Sciatic nerve (tissue), 2 donors: ENCODE measurements at regions not wholly inside any gene's neighbourhood (a gene's known extent, or its start where the extent isn't known, plus 50 kb on each side); places are given as distances from the start of the nearest gene placed in this dataset.

Source experiments
- ATAC-seq: fragments of 200-7000 bp; cut with Tn5 transposase; one replicate; pipeline ENCODE4 v1.9.1; 2020; ENCODE audit warnings: mild to moderate bottlenecking, moderate library complexity
- DNase-seq: peaks from one replicate; pipeline ENCODE4 v3.0.0-alpha.2; 2020; ENCODE audit warnings: low spot score
- intact Hi-C: fragments of 100-400 bp; cut with DNase I; formaldehyde crosslinking; loops from one replicate; pipeline ENCODE4 v1.14.2; 2022
- donor health status: DM: no; HTN: no; CAD: no.
- donor health status: DM: no; HTN: no; CAD: no.

GRCh38 chr5:158017469-158017868 lies 158.5 kb upstream of the CLINT1 start:
- intact Hi-C loops = no loop called here
- no peak for ATAC-seq

GRCh38 chr5:158014372-158014771 lies 155.4 kb upstream of the CLINT1 start:
- DNase-seq = no peak
- intact Hi-C loops = no loop called here
- no peak for ATAC-seq

More at GRCh38 chr5:158017469-158017868, 158.5 kb upstream of the CLINT1 start:
- DNase-seq = no peak

DNA sequence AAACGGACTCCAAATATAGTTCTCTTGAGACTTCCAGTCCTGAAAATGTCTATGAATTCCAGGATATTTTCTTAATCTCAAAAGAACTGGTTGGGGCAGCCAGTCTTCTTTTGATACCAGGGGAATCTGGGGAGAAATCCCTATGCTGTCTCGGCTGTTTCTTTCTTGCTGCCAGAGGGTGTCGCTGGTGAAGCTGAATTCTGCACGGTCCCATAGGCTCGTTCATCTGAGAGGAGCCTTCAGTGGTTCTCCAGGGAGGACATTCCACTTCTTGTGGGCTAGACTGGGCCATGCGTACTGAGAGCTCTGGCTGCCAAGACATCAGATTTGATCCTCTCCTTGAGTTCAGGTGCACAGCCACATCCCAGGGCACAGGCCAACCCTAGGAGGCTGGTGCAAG lies 155.0 kb upstream of the CLINT1 start:
- intact Hi-C loops = no loop called here
- ATAC-seq = peak; percentile 81
- DNase-seq = no peak

DNA sequence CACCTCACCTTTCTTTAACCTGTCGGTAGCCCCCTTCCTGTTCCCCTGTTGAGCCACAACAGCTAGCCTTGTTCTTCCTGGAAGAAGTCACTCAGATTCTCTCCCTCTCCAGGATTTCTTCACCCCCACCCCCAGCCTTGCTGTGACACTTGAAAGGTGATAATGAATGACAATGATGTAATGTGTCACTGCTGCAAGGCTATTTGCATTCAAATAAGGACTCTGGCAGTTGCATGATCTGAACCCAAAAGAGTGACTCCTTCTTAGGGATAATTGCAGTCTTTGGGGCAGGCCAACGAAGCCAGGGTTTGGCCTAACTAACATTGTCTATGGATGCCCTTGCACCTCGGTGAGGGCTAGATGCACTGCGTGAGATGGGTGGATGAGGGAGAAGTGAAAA lies 154.4 kb upstream of the CLINT1 start:
- intact Hi-C loops = no loop called here
- no peak for DNase-seq
- ATAC-seq = no peak

- intact Hi-C loops = no loop called here
- ATAC-seq (no peak), DNase-seq (no peak)
Observed at GRCh38 chr5:158011422-158011821, 152.5 kb upstream of the CLINT1 start.

DNA sequence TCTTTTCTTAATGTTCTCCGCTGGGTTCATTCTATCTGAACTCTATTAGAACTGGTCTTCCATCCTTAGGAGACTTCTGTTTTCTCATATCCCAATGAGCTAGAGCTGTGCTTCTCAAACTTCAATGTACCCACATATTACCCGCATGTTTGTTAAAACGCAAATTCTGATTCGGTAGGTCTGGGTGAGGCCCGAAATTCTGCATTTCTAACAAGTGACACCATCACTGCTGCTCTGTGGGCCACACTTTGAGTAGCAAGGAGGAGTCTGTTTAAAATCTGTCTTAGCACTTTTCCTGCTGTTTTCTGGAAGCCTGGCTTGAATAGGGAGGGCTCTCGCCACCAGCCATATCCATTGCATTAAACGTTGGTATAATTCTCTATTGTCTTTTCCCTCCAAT lies 151.9 kb upstream of the CLINT1 start:
- ATAC-seq (no peak), DNase-seq (no peak)
- intact Hi-C loops = no loop called here

DNA sequence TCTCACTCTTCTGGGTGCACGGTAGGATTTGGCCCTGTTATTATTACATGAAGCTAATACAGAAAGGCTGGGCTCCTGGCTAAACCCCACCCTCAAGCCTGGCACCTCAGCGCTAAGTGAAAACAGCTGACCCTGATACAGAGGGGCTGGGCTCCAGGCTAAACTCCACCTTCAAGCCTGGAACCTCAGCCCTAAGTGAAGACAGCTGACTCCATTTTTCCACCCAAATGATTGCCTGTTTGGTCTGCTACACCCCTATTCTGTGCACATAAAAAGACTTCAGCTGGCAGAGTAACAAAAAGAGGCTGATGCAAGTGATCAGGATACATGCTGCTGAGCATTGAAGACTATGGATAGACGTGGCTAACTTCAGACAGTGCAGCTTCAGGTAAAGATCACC lies 148.4 kb upstream of the CLINT1 start:
- DNase-seq = no peak
- intact Hi-C loops = no loop called here
- ATAC-seq = peak; percentile 39

- intact Hi-C loops = no loop called here
- ATAC-seq = no peak
Observed at GRCh38 chr5:157999696-158000095, 140.8 kb upstream of the CLINT1 start.

GRCh38 chr5:157997991-157998504 lies 139.1 kb upstream of the CLINT1 start:
- intact Hi-C loops = no loop called here
- no peak for ATAC-seq
- DNase-seq = no peak

More at GRCh38 chr5:157999696-158000095, 140.8 kb upstream of the CLINT1 start:
- DNase-seq = no peak

GRCh38 chr5:157994906-157995519 lies 136.1 kb upstream of the CLINT1 start:
- ATAC-seq (peak; percentile 96), DNase-seq (peak; percentile 73)
- intact Hi-C loops = no loop called here

GRCh38 chr5:157993986-157994691 lies 135.2 kb upstream of the CLINT1 start:
- DNase-seq = no peak
- intact Hi-C loops = no loop called here
- ATAC-seq = peak; percentile 34

DNA sequence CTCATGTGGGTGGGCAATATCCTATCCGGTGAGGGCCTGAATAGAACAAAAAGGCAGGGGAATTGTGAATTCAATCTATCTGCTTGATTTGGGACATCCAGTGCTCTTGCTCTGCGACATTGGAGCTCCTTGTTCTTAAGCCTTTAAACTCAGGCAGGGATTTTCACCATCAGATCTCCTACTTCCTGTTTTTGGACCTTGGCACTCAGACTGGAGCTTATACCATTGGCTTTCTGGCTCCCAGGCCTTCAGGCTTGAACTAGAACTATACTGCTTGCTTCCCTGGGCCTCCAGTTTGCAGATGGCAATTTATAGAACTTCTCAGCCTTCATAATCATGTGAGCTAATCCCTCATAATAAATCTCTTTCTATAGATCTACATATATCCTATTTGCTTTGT lies 134.3 kb upstream of the CLINT1 start:
- intact Hi-C loops = no loop called here
- no peak for ATAC-seq

GRCh38 chr5:157990583-157991181 lies 131.7 kb upstream of the CLINT1 start:
- no peak for ATAC-seq
- intact Hi-C loops = no loop called here

More for the DNA sequence above, 134.3 kb upstream of the CLINT1 start:
- no peak for DNase-seq

GRCh38 chr5:157989296-157989695 lies 130.4 kb upstream of the CLINT1 start:
- no peak for DNase-seq
- intact Hi-C loops = no loop called here
- no peak for ATAC-seq

More at GRCh38 chr5:157990583-157991181, 131.7 kb upstream of the CLINT1 start:
- no peak for DNase-seq

DNA sequence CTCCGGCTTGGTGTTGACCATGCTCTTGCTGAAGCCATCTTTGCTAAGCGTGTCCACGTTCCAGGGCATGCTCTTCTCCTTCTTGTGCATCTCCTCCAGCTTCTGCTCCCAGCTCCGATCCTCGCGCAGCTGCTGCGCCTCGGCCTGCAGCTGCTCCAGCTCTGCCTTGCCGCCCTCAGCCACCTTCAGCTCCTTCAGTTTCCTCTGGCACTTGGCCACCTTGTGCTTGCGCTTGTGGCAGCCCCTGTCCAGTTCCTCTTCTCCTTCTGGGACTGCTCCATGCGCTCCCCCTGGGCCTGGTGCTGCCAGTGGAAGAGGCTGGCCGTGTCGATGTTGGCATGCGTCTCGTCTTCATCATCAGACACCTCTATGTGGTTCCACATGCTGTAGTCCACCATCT lies 128.3 kb upstream of the CLINT1 start:
- intact Hi-C loops = no loop called here
- no peak for DNase-seq
- ATAC-seq = no peak

DNA sequence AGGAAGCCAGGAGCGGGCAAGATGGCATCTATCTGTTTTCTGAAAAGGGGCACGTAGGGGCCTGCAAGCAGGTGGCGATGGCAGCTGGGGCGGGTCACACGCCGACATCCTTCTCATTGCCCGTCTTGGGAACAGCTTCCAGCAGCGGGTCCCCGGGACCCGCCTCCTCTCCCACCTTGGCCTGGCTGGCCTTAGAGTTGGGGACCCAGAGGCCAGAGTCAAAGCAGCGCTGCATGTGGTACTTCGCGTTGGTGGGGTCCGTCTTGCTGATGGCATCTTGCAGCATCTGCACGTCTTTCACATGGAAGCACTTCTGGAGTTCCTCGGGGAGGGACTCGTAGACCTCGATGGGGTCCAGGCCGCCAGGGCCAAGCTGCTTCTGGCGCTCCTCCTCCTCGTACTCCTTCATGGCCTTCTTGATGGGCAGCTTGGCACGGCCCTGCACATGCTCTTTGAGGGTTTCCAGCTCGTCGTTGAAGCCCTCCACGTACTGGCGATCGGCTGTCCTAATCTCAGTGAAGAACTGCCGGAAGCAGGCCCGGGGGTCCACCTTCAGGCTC lies 127.6 kb upstream of the CLINT1 start:
- DNase-seq = no peak
- no peak for ATAC-seq
- intact Hi-C loops = no loop called here

DNA sequence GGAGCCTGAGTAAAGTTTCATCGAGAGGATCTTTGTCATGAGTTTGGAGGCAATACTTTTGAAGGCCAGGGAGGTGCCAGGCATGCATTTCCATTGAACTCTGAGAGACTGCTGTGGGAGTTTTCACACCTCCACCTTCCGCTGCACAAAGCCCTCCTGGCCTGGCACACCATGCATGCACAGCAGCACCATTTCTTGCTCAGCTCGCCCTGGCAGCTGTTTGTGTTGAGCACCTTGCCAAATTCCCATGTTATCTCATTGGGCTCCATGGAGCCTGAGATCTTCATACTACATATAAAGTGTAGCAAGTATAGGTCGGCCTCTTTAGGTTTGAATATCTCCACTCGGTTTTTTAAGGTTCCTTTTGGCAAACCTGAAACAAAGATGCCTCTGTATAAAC lies 125.7 kb upstream of the CLINT1 start:
- ATAC-seq (no peak), DNase-seq (no peak)
- intact Hi-C loops = no loop called here

- no peak for ATAC-seq
- DNase-seq = no peak
- intact Hi-C loops = no loop called here
Observed at GRCh38 chr5:157983906-157984551, 125.1 kb upstream of the CLINT1 start.

DNA sequence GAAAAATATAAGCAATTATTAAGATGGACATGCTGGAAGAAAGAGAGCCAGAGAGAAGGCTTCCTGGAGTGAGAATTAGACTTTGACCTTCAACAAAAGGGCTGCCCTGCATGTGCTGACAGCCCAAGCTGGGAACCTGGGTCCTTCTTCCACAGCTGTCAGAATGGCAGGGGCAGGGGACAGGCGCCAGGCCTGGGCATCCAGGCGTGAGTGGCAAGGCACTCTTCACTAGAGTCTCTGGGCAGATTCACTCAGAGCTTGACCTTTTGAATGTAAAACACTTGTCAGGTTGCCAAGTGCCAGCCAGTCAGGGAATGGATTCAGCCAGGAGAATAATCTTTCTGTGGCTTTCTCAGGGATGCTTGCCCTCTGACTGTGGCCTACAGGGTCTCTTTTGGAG lies 119.1 kb upstream of the CLINT1 start:
- ATAC-seq (no peak), DNase-seq (no peak)
- intact Hi-C loops = no loop called here
